GM21786 (cell line): ENCODE measurements at regions not wholly inside any gene's neighbourhood (a gene's known extent, or its start where the extent isn't known, plus 50 kb on each side); places are given as distances from the start of the nearest gene placed in this dataset.

ENCODE experiments used
- ATAC-seq: cut with Tn5 transposase; IDR thresholded peaks from one replicate; pipeline ENCODE4 v1.9.1; 2021; ENCODE audit not compliant: unreplicated experiment

DNA sequence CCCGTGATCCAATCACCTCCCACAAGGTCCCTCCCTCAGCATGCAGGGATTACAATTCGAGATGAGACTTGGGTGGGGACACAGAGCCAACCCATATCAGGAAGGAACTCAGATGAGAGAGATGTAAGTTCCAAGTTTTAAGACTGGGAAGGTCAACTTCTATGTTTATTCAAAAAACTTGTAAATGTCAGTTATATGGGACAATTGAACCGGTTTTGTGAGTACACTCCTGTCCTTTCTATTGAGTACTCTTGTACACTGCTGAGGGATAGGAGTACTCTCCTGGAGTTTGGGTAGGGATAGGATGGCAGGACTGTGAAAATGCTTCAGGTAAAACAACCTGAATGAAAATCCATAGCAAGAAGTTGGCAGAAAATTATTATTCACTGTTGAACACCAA lies 239.1 kb downstream of the ZNF674 start:
- ATAC-seq, result no peak

DNA sequence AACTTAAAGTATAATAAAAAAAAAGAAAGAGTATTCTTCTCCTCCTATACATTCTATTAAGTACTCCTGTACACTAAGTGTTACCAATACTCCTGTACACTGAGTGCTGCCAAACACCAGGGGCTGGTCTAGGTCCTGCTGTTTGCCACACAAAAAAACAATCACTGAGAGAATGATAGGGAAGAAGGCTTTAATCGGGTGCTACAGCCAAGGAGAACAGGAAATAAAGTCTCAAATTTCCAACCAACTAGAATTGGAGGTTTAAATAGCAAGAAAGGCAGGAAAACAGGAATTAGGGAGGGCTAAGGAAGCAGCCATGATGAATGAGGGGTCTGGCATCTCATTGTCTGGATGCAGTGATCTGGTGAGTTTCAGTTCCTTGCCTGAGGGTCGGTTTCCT lies 239.8 kb downstream of the ZNF674 start:
- ATAC-seq, result no peak

- no peak for ATAC-seq
These were observed 243.3 kb downstream of the ZNF674 start for GRCh38 chrX:46301903-46302302.

- ATAC-seq, result no peak
These were observed 246.4 kb downstream of the ZNF674 start for GRCh38 chrX:46298821-46299220.

DNA sequence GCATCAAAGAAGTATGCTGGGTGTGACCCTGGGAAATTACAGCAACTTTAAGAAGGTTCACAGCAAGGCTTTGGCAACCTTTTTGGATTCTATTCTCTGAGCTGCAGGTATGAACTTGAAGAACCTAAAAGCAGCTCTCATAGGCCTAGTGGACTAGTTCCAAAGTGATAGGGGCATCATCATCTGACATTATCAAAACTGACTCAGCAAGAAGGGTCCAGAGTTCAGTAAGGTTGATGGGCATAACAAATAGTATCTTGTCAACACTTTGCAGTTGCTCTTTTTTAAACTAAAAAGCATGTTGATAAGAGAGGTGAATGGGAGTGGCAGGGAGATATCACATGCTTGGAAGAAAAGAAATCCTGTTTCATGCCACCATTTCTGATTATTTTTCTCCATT lies 249.3 kb downstream of the ZNF674 start:
- no peak for ATAC-seq

GRCh38 chrX:46294234-46294633 lies 251.0 kb downstream of the ZNF674 start:
- no peak for ATAC-seq

- no peak for ATAC-seq
These were observed 265.3 kb downstream of the ZNF674 start for GRCh38 chrX:46279925-46280313.

DNA sequence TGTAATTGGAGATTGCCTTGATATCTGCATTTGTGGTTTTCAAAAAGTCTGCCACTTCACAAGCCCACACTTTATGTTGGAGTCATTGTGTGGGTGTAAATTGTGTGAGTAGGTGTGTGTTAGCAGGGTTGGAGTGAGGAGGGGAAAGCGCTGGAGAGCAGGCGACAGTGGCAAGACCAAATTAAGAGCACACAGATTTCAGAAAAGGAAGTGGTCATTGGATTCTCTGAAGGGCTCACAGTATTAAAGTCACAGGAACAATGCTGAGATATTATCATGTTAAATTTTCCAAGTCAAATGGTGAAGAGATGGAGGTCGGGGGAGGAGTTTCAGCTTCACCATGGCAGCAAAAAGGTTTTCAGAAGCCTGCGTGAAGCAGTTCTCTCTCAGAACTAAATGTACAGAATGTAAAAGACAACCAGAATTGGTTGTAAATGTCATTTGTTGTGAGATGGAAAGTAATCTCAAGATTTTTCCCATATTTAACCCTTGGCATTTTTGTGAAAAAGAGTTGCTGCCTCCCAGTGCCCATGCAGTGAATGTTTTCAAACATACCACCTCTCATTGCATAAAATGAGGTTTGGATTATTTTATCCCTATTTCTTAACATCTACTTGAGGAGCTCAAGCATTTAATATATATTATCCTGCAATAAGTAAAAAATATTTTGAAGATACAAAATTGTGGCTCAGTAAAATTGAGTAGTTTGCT lies 265.9 kb downstream of the ZNF674 start:
- ATAC-seq, result no peak

DNA sequence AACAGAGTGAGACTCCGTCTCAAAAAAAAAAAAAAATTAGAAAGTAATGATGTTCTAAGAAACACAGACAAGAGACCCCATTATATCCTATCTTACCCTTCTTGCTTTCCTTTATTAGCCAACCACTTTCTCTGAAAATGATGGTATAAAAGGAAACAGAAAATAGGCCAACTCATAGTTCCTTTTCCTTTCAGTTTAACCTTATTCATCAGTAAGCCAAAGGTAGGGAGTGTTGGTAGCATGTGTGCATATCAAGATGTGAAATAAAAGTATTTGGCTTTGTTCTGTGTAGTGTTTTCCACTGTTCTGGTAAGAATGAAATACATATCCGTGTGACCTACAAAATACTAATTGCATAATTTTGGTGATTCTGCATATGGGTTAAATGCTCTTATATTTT lies 266.6 kb downstream of the ZNF674 start:
- no peak for ATAC-seq

DNA sequence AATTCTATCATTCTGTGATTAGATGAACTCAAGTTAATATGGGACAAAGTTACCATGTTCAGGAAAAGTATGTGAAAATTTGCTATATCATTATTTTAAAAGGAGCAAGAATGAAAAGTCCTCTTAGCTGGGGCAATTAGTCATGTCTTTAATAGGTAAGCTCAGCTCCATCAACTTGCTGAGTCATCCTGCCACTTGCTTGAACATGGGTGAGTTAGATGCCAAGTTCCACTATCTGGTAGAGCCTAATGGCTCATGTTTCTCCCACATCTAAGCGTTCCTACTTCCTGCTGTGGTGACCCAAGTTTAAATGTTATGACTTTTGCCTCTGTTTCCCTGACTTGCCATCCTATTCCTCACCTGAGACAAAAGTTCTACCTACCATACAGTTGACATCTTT lies 276.8 kb downstream of the ZNF674 start:
- no peak for ATAC-seq

DNA sequence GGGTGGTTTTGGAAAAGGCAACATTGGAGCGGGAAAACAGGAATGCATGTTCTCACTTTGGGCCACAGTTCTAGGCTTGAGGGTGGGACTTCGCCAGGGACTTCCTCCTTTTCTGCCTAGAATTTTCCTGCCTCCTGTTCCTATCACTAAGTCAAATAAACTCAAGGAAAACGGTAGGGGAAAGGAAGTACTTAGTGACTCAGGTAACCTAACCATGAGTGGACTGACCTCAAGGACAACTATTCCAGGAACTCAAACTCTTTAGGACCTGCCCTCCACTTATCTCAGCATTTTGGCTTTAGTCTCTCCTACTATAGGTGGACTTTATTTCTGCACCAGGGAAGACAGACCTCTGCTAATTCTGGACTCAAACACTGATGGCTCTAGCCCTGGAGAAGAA lies 281.7 kb downstream of the ZNF674 start:
- ATAC-seq, result no peak

GRCh38 chrX:46262304-46262703 lies 282.9 kb downstream of the ZNF674 start:
- no peak for ATAC-seq

GRCh38 chrX:46260499-46260898 lies 284.7 kb downstream of the ZNF674 start:
- no peak for ATAC-seq

- no peak for ATAC-seq
These were observed 286.9 kb downstream of the ZNF674 start for GRCh38 chrX:46258356-46258755.

DNA sequence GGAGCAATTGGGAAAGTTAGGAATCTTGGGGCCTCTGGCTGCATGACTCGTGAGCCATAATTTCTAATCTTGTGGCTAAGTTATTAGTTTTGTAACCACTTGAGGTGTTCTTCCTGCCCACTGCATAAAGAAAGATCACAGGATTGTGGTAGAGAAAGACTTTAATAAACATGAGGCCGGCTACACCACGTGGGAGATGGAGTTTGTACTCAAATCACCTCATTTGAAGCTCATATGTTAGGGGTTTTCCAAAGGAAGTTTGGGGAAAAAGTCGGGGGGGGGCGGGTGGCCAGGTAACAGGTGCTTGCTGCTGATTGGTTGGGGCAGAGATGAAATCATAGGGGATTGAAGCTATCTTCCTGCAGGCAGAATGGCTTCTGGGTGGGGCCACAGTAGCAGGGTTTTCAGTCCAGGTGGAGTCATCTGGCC lies 287.8 kb downstream of the ZNF674 start:
- no peak for ATAC-seq

- no peak for ATAC-seq
These were observed 288.3 kb downstream of the ZNF674 start for GRCh38 chrX:46256875-46257274.

- no peak for ATAC-seq
These were observed 290.2 kb downstream of the ZNF674 start for GRCh38 chrX:46255046-46255445.

- ATAC-seq, result no peak
These were observed 290.6 kb downstream of the ZNF674 start for GRCh38 chrX:46254641-46255040.

DNA sequence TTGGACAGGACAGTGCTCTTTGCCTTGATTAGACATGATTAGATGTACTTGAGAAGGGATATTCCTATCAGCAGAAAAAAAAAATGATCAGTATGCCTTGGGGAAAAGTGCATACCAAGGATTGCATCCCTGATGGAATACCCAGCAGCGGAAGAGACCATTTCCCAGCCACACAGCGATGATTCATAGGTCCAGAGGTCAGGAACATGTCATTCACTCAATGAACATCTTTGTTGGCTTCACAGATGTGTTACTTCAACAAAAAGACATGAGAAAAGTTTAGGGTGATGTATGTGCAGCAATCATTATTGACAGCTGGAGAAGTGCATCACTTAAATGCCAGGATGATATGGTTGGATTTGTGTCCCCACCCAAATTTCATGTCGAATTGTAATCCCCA lies 293.5 kb downstream of the ZNF674 start:
- ATAC-seq, result no peak

GRCh38 chrX:46250151-46250550 lies 295.1 kb downstream of the ZNF674 start:
- no peak for ATAC-seq

GRCh38 chrX:46247456-46247855 lies 297.8 kb downstream of the ZNF674 start:
- no peak for ATAC-seq

DNA sequence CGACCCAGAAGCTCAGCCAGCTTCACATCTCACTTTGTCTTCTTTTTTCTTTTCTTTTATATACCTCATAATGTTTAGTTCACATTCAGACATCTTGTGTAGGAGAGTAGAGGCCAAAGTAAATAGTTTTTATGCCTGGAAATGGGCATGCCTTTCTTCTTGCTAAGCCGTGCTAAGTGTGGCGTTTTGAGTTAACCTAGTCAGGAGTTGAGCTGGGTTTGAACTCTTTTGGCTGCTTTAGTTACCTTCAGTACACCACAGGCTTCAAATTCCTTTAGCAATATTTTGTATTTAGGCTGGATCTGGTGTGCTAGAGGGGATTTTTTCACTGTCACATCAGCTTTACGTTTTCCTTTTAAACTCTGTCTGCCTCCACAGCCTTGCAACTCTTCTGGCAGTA lies 300.8 kb downstream of the ZNF674 start:
- no peak for ATAC-seq

- ATAC-seq, result no peak
These were observed 308.8 kb downstream of the ZNF674 start for GRCh38 chrX:46236411-46236810.
